Activated naive CD8-positive, alpha-beta T cell treated with anti-CD3 and anti-CD28 coated beads, Interleukin-2, amount 10 ng/mL, durations not matched to agents 7 days and 5 days (primary cell): ENCODE measurements at regions not wholly inside any gene's neighbourhood (a gene's known extent, or its start where the extent isn't known, plus 50 kb on each side); places are given as distances from the start of the nearest gene placed in this dataset.
A peak's percentile ranks its signal among the peaks of the same experiment; 100 is the strongest.

ENCODE experiments used
- ATAC-seq: fragments of 150-1000 bp; cut with Tn5 transposase; one replicate; pipeline ENCODE4 v1.10.0; 2021; ENCODE audit warnings: low read depth, moderate library complexity
- POLR2A ChIA-PET: fragments of 350-600 bp; sonication (Branson Sonifier 250); formaldehyde crosslinking; loops from one replicate; lab custom pipeline; 2021; ENCODE audit warnings: antibody characterized with exemption; lab: Charles Lee
- DNase-seq: peaks from one replicate; pipeline ENCODE4 v3.0.0; 2021
- H3K27ac Mint-ChIP-seq: one replicate; pipeline ENCODE4 v1.8.0; 2022; ENCODE audit warnings: mild to moderate bottlenecking, mixed read lengths
- H3K27me3 Mint-ChIP-seq: one replicate; pipeline ENCODE4 v1.8.0; 2022; ENCODE audit warnings: mild to moderate bottlenecking, moderate library complexity, mixed read lengths
- H3K36me3 Mint-ChIP-seq: one replicate; pipeline ENCODE4 v1.8.0; 2021; ENCODE audit warnings: mild to moderate bottlenecking, mixed read lengths
- H3K4me1 Mint-ChIP-seq: one replicate; pipeline ENCODE4 v1.8.0; 2021; ENCODE audit warnings: mixed read lengths
- H3K4me3 Mint-ChIP-seq: one replicate; pipeline ENCODE4 v1.8.0; 2022; ENCODE audit warnings: mild to moderate bottlenecking, moderate library complexity, mixed read lengths
- H3K9me3 Mint-ChIP-seq: one replicate; pipeline ENCODE4 v1.8.0; 2021; ENCODE audit warnings: mixed read lengths

DNA sequence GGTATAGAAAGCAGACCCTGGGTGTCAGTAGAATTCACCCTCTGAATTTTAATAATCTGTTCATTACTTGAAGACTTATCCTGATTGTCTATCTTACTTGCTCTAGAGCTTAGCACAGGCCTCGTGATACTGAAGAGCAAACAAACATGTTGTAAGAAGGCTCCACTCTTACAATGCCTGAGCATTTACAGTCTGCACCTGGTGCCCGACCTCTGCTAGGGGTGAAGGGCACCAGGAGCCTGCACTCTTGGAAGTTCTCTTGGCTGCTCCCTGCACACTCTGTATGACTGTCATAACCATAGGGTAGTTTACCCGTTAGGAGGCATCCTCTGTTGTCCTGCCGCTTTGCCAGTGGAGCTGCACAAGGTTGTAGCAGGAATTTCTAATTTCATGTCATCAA lies 91.3 kb upstream of the NPY start:
- peaks cover 13% of the 10 kb centered on the region for H3K27me3 Mint-ChIP-seq
- ATAC-seq (no peak), DNase-seq (no peak)
- H3K36me3 Mint-ChIP-seq = no peaks in the 10 kb centered on the region
- no peaks in the 10 kb centered on the region for H3K4me1 Mint-ChIP-seq
- POLR2A ChIA-PET = no interaction called here
- no peak overlapping the region for H3K27ac Mint-ChIP-seq
- no peak overlapping the region for H3K4me3 Mint-ChIP-seq
- no peaks in the 10 kb centered on the region for H3K9me3 Mint-ChIP-seq

DNA sequence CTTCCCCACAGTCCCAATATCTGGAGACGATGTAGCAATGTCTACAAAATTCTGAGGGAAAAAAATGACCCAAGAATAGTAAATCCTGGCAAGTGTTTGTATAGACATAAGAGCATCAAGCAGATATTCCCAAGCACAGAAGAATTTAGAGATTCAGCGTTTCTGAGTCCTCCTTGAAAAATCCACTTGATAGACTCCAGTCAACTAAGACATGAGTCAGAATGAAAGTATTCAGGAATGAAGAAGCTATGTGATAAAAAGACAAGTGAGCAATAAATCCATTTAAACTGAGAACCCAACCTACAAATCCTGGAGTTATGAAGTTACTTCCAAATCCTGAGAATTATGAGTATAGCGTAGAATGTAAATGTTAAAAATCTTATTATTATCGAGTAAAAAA lies 86.1 kb upstream of the NPY start:
- ATAC-seq = no peak
- Mint-ChIP-seq H3K9me3 (no peaks in the 10 kb centered on the region), H3K4me3 (no peak overlapping the region), H3K36me3 (no peaks in the 10 kb centered on the region), H3K4me1 (peaks cover 10% of the 10 kb centered on the region), H3K27me3 (peaks cover 3% of the 10 kb centered on the region), H3K27ac (no peak overlapping the region)
- POLR2A ChIA-PET = no interaction called here
- DNase-seq = no peak

DNA sequence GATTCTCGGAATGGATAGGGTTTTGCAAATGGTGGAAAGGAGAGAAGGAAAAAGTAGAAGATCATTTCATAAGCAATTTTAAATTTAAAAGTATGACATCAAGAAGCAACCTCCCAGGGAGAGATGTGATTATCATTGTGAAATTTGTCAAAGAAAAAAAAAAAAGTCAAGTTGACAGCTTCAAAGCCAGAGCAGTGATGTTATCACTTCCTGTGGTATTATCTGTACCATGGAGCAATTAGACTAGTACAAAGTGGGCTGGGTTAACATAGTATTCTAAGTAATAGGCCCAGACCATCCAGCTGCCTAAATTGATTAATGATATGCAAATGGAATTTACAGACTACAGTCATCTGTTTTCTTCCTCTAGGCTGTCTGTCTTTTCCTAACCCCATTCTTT lies 84.0 kb upstream of the NPY start:
- ATAC-seq (peak; percentile 85), DNase-seq (no peak)
- H3K27ac Mint-ChIP-seq = no peak overlapping the region
- H3K4me1 Mint-ChIP-seq = peaks cover 16% of the 10 kb centered on the region
- no peaks in the 10 kb centered on the region for H3K9me3 Mint-ChIP-seq
- H3K36me3 Mint-ChIP-seq = no peaks in the 10 kb centered on the region
- POLR2A ChIA-PET = no interaction called here
- peaks cover 5% of the 10 kb centered on the region for H3K27me3 Mint-ChIP-seq
- no peak overlapping the region for H3K4me3 Mint-ChIP-seq

DNA sequence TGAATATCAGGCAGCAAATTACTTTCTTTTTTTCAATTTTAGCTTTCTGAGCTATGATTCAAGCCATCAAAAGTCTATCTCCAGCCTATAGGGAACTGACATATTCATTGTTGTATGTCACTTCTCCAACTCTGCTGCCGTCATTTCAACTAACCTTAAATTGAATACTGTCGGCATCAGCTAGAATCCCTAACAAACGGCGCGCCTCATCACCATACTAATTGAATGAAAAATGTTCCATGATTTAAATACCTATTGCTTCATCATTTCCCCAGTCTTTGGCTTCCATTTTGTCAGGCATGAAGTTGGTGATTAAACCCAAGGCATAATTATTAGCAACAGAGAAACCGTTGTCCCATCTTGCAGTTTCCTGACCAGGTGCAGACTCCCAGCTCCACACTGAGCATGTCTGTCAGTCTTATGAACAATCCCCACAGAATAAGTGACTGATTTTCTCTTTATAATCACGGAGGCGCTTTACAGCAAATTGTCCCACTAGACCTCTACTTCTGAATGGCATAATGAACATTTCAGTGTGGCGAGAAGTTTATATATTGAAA lies 83.5 kb upstream of the NPY start:
- H3K27me3 Mint-ChIP-seq = peaks cover 5% of the 10 kb centered on the region
- POLR2A ChIA-PET = no interaction called here
- no peaks in the 10 kb centered on the region for H3K36me3 Mint-ChIP-seq
- no peaks in the 10 kb centered on the region for H3K9me3 Mint-ChIP-seq
- DNase-seq (no peak), ATAC-seq (no peak)
- H3K4me3 Mint-ChIP-seq = no peak overlapping the region
- peaks cover 16% of the 10 kb centered on the region for H3K4me1 Mint-ChIP-seq
- H3K27ac Mint-ChIP-seq = no peak overlapping the region

DNA sequence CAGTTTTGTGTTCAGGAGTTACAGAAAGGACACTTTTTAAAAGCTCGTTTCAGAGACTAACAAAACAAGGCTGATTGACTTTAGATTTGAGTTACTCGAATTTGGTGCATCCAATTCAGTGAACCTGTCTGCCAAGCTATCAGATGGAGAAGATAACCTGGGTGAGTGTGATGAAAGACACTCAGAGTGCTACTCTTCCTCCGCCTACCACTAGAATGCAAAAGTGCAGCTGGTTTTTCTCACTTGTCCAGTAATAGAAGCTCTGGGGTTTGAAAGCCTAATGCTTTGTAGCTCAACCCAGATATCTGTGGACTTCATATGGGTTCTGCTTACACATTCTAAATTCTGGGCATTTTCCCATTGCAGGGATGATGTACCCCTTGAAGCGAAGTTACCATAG lies 82.8 kb upstream of the NPY start:
- no peak for ATAC-seq
- peaks cover 16% of the 10 kb centered on the region for H3K4me1 Mint-ChIP-seq
- no peak overlapping the region for H3K4me3 Mint-ChIP-seq
- H3K36me3 Mint-ChIP-seq = no peaks in the 10 kb centered on the region
- no peaks in the 10 kb centered on the region for H3K9me3 Mint-ChIP-seq
- POLR2A ChIA-PET = no interaction called here
- H3K27ac Mint-ChIP-seq = no peak overlapping the region
- peaks cover 5% of the 10 kb centered on the region for H3K27me3 Mint-ChIP-seq
- DNase-seq = no peak

GRCh38 chr7:24212073-24212472 lies 71.9 kb upstream of the NPY start:
- POLR2A ChIA-PET = no interaction called here
- Mint-ChIP-seq H3K4me3 (no peak overlapping the region), H3K36me3 (no peaks in the 10 kb centered on the region), H3K9me3 (no peaks in the 10 kb centered on the region), H3K27ac (no peak overlapping the region), H3K4me1 (no peaks in the 10 kb centered on the region), H3K27me3 (peaks cover 8% of the 10 kb centered on the region)
- ATAC-seq (no peak), DNase-seq (no peak)

- POLR2A ChIA-PET = no interaction called here
- no peaks in the 10 kb centered on the region for H3K36me3 Mint-ChIP-seq
- no peak overlapping the region for H3K4me3 Mint-ChIP-seq
- H3K9me3 Mint-ChIP-seq = no peaks in the 10 kb centered on the region
- no peak overlapping the region for H3K27ac Mint-ChIP-seq
- no peak for DNase-seq
- no peak for ATAC-seq
- no peaks in the 10 kb centered on the region for H3K4me1 Mint-ChIP-seq
- H3K27me3 Mint-ChIP-seq = peaks cover 14% of the 10 kb centered on the region
Observed at GRCh38 chr7:24213311-24213710, 70.7 kb upstream of the NPY start.

GRCh38 chr7:24214670-24215069 lies 69.3 kb upstream of the NPY start:
- Mint-ChIP-seq H3K4me3 (no peak overlapping the region), H3K27ac (no peak overlapping the region), H3K27me3 (peaks cover 10% of the 10 kb centered on the region), H3K9me3 (peaks cover 1% of the 10 kb centered on the region), H3K36me3 (no peaks in the 10 kb centered on the region), H3K4me1 (no peaks in the 10 kb centered on the region)
- POLR2A ChIA-PET = no interaction called here
- ATAC-seq (no peak), DNase-seq (no peak)

- peaks cover 3% of the 10 kb centered on the region for H3K9me3 Mint-ChIP-seq
- no peak overlapping the region for H3K4me3 Mint-ChIP-seq
- DNase-seq (no peak), ATAC-seq (no peak)
- H3K27ac Mint-ChIP-seq = no peak overlapping the region
- no peaks in the 10 kb centered on the region for H3K36me3 Mint-ChIP-seq
- peaks cover 12% of the 10 kb centered on the region for H3K27me3 Mint-ChIP-seq
- POLR2A ChIA-PET = no interaction called here
- H3K4me1 Mint-ChIP-seq = no peaks in the 10 kb centered on the region
Observed at GRCh38 chr7:24216576-24217125, 67.3 kb upstream of the NPY start.

DNA sequence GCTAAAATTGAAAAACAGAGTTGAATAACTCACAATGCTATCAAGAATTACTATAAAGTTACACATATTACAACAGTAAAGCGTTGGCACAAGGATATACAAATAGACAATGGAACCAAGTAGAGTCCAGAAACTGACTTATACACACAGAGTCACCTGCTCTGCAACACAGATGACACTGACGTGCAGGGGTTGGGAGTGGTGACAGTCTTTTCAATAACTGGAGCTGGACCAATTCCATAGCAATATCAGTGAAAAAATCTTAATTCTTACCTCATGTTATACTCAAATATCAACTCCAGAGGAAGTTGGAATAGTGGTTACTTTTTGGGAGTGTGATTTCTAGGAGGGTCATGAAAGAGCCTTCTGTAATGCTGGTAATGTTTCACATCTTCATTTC lies 62.5 kb upstream of the NPY start:
- no peak overlapping the region for H3K27ac Mint-ChIP-seq
- H3K4me1 Mint-ChIP-seq = no peaks in the 10 kb centered on the region
- POLR2A ChIA-PET = no interaction called here
- ATAC-seq (no peak), DNase-seq (no peak)
- peaks cover 9% of the 10 kb centered on the region for H3K9me3 Mint-ChIP-seq
- H3K27me3 Mint-ChIP-seq = peaks cover 23% of the 10 kb centered on the region
- peaks cover 1% of the 10 kb centered on the region for H3K36me3 Mint-ChIP-seq
- no peak overlapping the region for H3K4me3 Mint-ChIP-seq

DNA sequence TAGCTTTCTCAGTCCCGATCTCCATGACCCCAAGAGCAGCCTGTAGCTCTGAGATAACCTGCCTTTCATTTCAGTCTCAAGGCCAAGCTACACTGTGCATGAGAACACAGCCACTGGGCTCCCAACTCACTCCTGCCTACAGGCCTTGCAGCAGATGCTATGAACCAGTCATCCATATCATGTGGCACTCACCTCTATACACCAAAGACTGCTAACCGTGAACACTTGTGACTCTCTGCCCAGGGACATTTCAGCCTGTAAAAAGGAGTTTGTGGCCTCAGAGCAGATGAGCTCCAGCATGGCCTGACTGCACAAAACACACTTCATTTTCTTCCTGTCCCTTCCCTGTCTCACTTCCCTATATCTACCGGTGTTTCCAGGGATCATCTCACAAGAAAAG lies 56.9 kb upstream of the NPY start:
- POLR2A ChIA-PET = no interaction called here
- DNase-seq (no peak), ATAC-seq (peak; percentile 43)
- H3K9me3 Mint-ChIP-seq = peaks cover 7% of the 10 kb centered on the region
- peaks cover 29% of the 10 kb centered on the region for H3K27me3 Mint-ChIP-seq
- H3K27ac Mint-ChIP-seq = no peak overlapping the region
- peaks cover 17% of the 10 kb centered on the region for H3K4me1 Mint-ChIP-seq
- no peak overlapping the region for H3K4me3 Mint-ChIP-seq
- H3K36me3 Mint-ChIP-seq = peaks cover 1% of the 10 kb centered on the region

DNA sequence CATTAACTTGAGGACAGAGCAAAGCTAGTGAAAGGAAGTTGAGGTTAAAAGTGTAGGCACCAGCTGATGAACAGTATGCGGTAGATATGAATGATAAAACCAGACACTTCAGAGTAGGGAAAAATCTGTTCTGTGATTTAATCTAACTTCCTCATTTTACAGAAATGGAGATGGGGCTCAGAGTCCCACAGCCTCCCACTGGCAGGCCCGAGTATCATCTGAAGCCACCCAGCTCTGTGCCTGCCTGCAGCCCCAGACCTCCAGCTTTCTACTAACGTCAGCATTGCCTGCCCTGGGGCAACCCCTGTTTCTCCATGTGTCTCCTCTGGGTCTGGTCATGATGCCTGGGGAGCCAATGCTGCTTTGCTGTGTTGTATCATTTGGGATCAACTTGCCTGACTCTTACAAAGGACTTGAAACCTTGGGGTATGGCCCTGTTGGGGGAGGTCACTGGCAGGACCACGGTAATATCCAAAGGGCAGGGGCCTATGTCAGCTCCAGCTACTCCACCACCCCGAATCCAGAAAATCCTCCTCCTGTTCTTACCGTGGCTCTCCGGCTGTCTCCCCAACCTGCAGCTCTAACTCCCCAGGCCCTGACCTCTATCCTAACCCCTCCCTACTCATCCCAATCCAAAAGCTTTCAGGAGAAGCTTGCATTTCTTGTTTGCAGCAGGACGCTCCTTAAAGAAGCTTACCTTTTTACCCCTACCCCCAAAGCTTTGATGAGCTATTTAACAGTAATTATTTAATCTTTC lies 56.2 kb upstream of the NPY start:
- DNase-seq = no peak
- Mint-ChIP-seq H3K4me3 (no peak overlapping the region), H3K36me3 (peaks cover 1% of the 10 kb centered on the region), H3K27ac (no peak overlapping the region), H3K4me1 (peaks cover 17% of the 10 kb centered on the region), H3K27me3 (peaks cover 29% of the 10 kb centered on the region), H3K9me3 (peaks cover 5% of the 10 kb centered on the region)
- POLR2A ChIA-PET = interaction anchor here (0.5 to 1.3 kb wide), 2 partner anchors 27 to 421 kb away, joined by 3 read pairs; no protein-coding TSS in a partner anchor
- ATAC-seq = peak; percentile 79

DNA sequence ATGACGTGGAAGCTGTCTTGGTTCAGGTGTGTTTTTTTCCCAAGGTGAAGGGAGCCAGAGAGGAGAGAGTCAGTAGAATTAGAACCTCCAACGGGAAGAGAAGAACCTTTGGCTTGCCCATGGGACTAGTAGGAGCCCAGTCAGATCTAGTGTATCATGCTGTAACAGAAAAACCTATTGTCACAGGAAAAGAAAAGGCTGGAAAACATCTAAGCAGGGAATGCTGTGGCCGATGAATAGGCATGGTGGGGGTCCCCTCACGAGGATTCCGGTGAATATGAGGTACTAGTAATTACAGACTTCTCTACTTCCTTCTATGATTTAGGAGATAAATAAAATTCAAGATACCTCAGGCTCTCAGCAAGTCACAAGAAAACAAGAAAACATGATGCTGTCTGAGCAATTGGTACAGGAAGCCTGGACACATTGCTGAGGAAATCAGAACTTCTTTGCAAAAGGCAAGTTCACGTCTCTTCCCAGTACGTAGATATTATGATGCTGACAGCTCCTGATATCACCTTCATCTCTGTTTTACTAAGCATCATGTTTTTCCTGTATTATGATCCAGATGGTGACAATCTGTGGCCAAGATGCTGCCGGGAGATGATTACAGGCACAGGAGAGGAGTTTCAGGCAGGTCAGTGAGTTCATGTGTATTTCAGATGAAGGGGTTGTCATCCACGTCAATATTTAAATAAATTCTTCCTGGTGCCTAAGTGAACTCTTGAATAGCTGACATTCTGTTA lies 54.3 kb upstream of the NPY start:
- DNase-seq = no peak
- H3K27ac Mint-ChIP-seq = no peak overlapping the region
- H3K9me3 Mint-ChIP-seq = peaks cover 3% of the 10 kb centered on the region
- ATAC-seq = no peak
- peaks cover 17% of the 10 kb centered on the region for H3K4me1 Mint-ChIP-seq
- POLR2A ChIA-PET = no interaction called here
- H3K4me3 Mint-ChIP-seq = no peak overlapping the region
- H3K27me3 Mint-ChIP-seq = peaks cover 27% of the 10 kb centered on the region
- peaks cover 1% of the 10 kb centered on the region for H3K36me3 Mint-ChIP-seq
